ENCODE measurements at regions not wholly inside any gene's neighbourhood (a gene's known extent, or its start where the extent isn't known, plus 50 kb on each side); places are given as distances from the start of the nearest gene placed in this dataset.

DNA sequence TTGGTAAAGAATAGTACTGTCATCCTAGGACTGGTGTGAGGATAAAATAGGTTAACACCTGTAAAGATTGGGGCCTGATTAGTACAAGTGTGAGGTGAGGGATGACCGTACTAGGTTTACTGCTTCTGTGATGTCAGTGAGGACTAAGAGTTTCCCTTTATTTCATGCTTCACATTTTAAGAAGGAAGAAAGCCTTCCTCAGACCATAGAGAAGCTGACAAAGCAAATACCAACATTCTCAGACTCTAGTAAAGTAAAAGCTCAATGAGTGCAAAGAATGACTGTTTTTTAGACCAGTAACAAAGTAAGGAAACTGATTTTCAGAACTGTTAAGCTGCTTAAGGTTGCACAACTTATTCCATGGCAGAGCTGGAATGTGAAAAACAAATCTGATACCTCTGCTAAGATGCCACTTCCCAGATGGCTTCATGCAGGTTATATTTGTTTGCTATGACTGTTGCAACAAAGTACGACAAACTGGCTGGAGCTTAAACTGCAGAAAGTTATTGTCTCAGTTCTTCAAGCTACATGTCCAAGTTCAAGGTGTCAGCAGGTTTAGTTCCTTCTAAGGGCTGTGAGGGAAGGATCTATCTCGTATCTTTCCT is 354.9 kb downstream of the RSL24D1 start:
- TF ChIP-seq, protein P1, sequence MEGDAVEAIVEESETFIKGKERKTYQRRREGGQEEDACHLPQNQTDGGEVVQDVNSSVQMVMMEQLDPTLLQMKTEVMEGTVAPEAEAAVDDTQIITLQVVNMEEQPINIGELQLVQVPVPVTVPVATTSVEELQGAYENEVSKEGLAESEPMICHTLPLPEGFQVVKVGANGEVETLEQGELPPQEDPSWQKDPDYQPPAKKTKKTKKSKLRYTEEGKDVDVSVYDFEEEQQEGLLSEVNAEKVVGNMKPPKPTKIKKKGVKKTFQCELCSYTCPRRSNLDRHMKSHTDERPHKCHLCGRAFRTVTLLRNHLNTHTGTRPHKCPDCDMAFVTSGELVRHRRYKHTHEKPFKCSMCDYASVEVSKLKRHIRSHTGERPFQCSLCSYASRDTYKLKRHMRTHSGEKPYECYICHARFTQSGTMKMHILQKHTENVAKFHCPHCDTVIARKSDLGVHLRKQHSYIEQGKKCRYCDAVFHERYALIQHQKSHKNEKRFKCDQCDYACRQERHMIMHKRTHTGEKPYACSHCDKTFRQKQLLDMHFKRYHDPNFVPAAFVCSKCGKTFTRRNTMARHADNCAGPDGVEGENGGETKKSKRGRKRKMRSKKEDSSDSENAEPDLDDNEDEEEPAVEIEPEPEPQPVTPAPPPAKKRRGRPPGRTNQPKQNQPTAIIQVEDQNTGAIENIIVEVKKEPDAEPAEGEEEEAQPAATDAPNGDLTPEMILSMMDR (IDR thresholded peaks at IDR 0.05; ENCODE audit: low read depth, low read length) = no peak
- no peak for DNase-seq (ENCODE audit: low read depth, low spot score)
- no peak overlapping the region for H3K4me3 ChIP-seq (ENCODE audit: low read depth, low read length)
- in situ Hi-C loops (cut with HindIII; ENCODE audit: low sequenced_read_pairs) = no loop called here

DNA sequence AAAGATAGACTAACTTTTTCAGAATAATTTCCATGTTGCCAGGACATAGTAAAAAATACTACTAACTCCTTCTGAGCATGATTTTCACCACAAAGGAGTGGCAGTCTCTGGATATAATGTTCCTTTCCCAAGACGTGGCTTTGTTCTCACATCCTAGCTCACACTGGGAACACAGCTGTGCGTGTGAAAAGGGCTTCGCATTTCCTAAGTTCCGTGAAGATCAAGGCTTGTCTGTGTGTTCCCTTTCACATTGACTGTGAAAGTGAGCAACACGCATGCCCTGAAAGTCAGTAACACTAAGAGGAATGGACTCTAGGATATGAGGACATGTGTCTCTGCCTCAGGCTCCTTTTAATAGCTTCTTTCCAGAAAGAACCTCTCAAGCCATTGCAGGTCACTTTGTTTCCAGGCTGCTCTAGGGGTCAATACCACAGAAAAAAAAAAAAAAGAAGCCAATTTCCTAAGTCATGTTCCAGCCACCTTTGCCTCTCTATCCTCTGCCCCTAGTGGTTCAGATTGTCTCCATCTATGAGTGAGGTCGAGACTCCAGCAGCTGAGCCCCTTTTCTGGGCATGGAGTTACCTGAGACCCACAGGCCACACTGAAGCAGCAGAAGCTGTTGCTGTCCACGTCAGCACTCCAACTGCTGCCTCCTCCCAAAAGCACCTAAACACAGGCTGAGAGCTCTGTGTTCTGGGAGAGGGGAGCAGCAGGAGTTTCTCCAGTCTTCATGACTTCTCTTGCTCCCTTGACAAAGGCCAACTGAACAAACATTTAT is 355.9 kb downstream of the RSL24D1 start:
- in situ Hi-C loops (cut with HindIII; ENCODE audit: low sequenced_read_pairs) = no loop called here
- H3K4me3 ChIP-seq (ENCODE audit: low read depth, low read length) = no peak overlapping the region
- no peak for DNase-seq (ENCODE audit: low read depth, low spot score)
- TF ChIP-seq, protein P1 (IDR thresholded peaks at IDR 0.05; ENCODE audit: low read depth, low read length) = no peak

DNA sequence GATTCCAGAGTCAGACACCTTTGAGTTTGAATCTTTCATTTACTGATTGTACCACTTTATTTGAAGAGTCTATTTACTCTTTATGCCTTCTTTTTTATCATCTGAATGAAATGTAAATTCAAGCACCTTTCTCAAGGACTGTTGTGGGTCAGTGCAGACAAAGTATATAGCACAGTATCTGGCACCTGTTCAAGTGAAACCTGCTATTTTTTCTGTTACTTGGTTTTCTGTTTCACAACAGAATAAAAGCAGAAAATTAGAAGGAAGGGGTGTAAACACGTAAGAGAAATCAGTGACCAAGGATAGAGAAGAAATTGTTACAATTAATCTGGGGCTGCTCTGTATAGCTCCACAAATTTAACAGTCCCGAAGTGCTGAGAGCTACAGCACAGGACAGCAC is 357.4 kb downstream of the RSL24D1 start:
- no peak for DNase-seq (ENCODE audit: low read depth, low spot score)
- in situ Hi-C loops (cut with HindIII; ENCODE audit: low sequenced_read_pairs) = no loop called here
- H3K4me3 ChIP-seq (ENCODE audit: low read depth, low read length) = no peak overlapping the region
- TF ChIP-seq, protein P1 (IDR thresholded peaks at IDR 0.05; ENCODE audit: low read depth, low read length) = no peak

DNA sequence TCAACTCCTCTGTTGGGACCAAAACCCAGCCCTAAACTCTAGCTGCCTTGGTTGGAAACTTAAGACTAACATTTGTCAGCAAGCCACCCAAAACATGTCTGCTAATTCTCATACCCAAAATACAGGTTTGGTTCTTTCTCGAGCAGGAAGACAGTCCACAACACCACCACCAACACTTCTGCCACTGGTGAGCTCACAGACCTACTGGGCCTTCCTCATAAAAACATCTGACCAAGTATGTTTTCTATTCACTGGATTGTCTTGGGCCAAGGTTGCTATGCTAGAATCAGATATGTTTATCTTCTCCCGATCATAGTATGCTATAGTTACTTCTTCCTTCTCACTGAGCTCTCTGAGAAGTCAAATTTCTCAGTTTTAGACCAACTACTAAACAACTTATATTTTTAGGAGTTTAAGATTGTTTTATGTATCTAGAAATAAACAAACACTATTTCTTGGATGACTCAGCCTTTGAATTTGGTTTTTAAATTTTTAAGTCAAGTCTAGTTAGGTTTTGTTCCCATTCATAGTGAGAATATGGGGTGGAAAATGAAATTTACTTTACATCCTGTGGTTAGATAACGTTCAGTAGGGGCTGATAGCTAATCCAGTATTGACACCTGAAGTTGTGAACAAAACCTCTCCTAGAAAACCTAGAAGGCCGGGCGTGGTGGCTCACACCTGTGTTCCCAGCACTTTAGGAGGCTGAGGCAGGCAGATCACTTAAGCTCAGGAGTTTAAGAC is 360.5 kb downstream of the RSL24D1 start:
- H3K4me3 ChIP-seq (ENCODE audit: low read depth, low read length) = no peak overlapping the region

DNA sequence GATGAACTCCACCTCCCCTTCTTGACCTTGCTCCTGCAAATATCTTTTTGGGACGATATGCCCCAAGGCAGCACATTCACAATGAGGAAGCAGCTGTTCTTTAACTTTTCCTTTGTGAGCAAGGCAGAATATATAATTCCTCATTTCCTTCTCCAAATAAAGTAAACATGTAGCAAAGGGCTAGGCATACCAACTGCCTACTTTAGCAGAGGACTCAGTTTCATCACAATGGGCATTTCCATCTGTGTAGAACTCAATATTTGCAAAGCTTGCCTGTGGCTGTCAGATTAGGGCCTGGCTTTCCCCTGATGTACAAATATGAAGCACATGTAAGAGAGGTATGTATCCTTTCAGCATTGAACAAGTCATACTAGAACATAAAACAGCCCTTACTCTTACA is 366.9 kb downstream of the RSL24D1 start:
- no peak for DNase-seq (ENCODE audit: low read depth, low spot score)
- TF ChIP-seq, protein P1 (IDR thresholded peaks at IDR 0.05; ENCODE audit: low read depth, low read length) = no peak
- H3K4me3 ChIP-seq (ENCODE audit: low read depth, low read length) = no peak overlapping the region
- in situ Hi-C loops (cut with HindIII; ENCODE audit: low sequenced_read_pairs) = no loop called here

More for the DNA sequence above, 360.5 kb downstream of the RSL24D1 start:
- DNase-seq (ENCODE audit: low read depth, low spot score) = no peak
- TF ChIP-seq, protein P1 (IDR thresholded peaks at IDR 0.05; ENCODE audit: low read depth, low read length) = no peak
- in situ Hi-C loops (cut with HindIII; ENCODE audit: low sequenced_read_pairs) = no loop called here

DNA sequence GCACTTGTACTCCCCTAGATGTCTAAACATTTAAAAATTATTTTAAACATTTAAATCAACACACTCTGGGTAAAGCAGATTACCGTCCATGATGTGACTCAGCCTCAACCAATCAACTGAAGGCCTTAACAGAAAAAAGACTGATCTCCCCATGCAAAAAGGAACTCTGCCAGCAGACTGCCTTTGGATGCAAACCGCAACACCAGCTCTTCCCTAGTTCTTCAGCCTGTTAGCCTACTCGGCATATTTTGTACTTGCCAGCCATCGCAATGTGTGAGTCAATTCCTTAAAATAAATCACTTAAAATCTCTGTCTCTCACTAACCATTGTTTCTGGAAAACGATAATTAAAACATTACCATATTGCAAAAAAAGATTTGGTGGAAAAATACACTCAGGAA is 375.9 kb downstream of the RSL24D1 start:
- no peak for DNase-seq (ENCODE audit: low read depth, low spot score)
- in situ Hi-C loops (cut with HindIII; ENCODE audit: low sequenced_read_pairs) = no loop called here
- TF ChIP-seq, protein P1 (IDR thresholded peaks at IDR 0.05; ENCODE audit: low read depth, low read length) = no peak
- H3K4me3 ChIP-seq (ENCODE audit: low read depth, low read length) = no peak overlapping the region
